Panc1 (cell line): ENCODE measurements at regions not wholly inside any gene's neighbourhood (a gene's known extent, or its start where the extent isn't known, plus 50 kb on each side); places are given as distances from the start of the nearest gene placed in this dataset.

Source experiments
- ATAC-seq: fragments of 200-7000 bp; cut with Tn5 transposase; 2 replicates; pipeline ENCODE4 v1.9.1; 2020; ENCODE audit warnings: mild to moderate bottlenecking, moderate library complexity
- BruUV-seq: library from RNA; stranded (reverse); fragments of 400-500 nt; replicated peaks from 2 replicates; lab custom pipeline; 2021; lab: Mats Ljungman, UMichigan
- CTCF ChIA-PET: fragments of 300-600 bp; sonication (Branson Sonifier 250); formaldehyde crosslinking; loops from one replicate; lab custom pipeline; 2022; ENCODE audit warnings: antibody characterized with exemption; lab: Charles Lee
- POLR2A ChIA-PET: fragments of 300-600 bp; sonication (Branson Sonifier 250); formaldehyde crosslinking; loops from one replicate; lab custom pipeline; 2022; ENCODE audit warnings: antibody characterized with exemption; lab: Charles Lee
- DNase-seq: peaks from one replicate; pipeline ENCODE4 v3.0.0-alpha.2; 2010; ENCODE audit warnings: low read depth, low spot score
- H3K27ac ChIP-seq: 2 replicates; pipeline ENCODE4 v1.5.1; 2011; ENCODE audit warnings: mild to moderate bottlenecking, low read length, inconsistent platforms
- H3K27me3 ChIP-seq: fragments of 200-500 bp; sonication (Bioruptor generic); 2 replicates; pipeline ENCODE4 v1.6.0; 2014; ENCODE audit warnings: low read length, inconsistent platforms; ENCODE audit not compliant: control insufficient read depth, insufficient read depth
- H3K36me3 ChIP-seq: fragments of 200-500 bp; sonication (Bioruptor generic); 2 replicates; pipeline ENCODE4 v1.5.1; 2014; ENCODE audit warnings: inconsistent platforms, mild to moderate bottlenecking, low read length, moderate library complexity; ENCODE audit not compliant: control insufficient read depth, insufficient read depth
- H3K4me1 ChIP-seq: 2 replicates; pipeline ENCODE4 v1.5.1; 2011; ENCODE audit warnings: inconsistent platforms, mild to moderate bottlenecking, low read length, moderate library complexity; ENCODE audit not compliant: control insufficient read depth, insufficient read depth
- H3K4me3 ChIP-seq, 2 experiments: 2 replicates each; pipeline ENCODE4 v1.5.1; 2011 to 2012; ENCODE audit warnings: low read depth in 2 of 2, low read length in 2 of 2, mild to moderate bottlenecking in 2 of 2, inconsistent platforms in 1 of 2, moderate library complexity in 1 of 2
- H3K9me3 ChIP-seq: fragments of 200-500 bp; sonication (Bioruptor generic); 2 replicates; pipeline ENCODE4 v1.5.1; 2014; ENCODE audit warnings: low read depth, mild to moderate bottlenecking, inconsistent platforms, low read length, moderate library complexity; ENCODE audit not compliant: control insufficient read depth, insufficient read depth
- POLR2AphosphoS5 ChIP-seq: IDR thresholded peaks from 2 replicates; pipeline ENCODE4 v1.6.1; 2012; ENCODE audit warnings: mild to moderate bottlenecking, low read depth, low read length, moderate library complexity
- SIN3A ChIP-seq: IDR thresholded peaks from 2 replicates; pipeline ENCODE4 v1.6.1; 2012; ENCODE audit warnings: low read depth, mild to moderate bottlenecking, low read length, moderate library complexity, borderline replicate concordance; ENCODE audit not compliant: insufficient read depth
- TCF7L2 ChIP-seq: IDR thresholded peaks from 2 replicates; pipeline ENCODE4 v1.6.1; 2011; ENCODE audit warnings: mild to moderate bottlenecking, low read depth, low read length, inconsistent platforms
- in situ Hi-C: cut with HindIII; loops from 2 replicates; pipeline ENCODE4 v1.10.0; 2016; ENCODE audit warnings: low sequenced_read_pairs, low pct_unique_long_range_greater_than_20kb
- intact Hi-C: fragments of 100-400 bp; cut with micrococcal nuclease; formaldehyde crosslinking; loops from one replicate; pipeline ENCODE4 v1.10.0; 2022; ENCODE audit not compliant: unreplicated experiment
- TF ChIP-seq, protein P1 (sequence below): fragments of 450-650 bp; IDR thresholded peaks from 2 replicates; pipeline ENCODE4 v1.5.1; 2017; ENCODE audit warnings: mild to moderate bottlenecking
- TF ChIP-seq, protein P2 (sequence below), 2 experiments: IDR thresholded peaks; 2 replicates each; pipeline ENCODE4 v1.6.1; 2011 to 2012; ENCODE audit warnings: low read depth in 2 of 2, control low read depth in 1 of 2, low read length in 1 of 2, mild to moderate bottlenecking in 1 of 2, moderate library complexity in 1 of 2; ENCODE audit not compliant: insufficient read depth in 1 of 2

DNA sequence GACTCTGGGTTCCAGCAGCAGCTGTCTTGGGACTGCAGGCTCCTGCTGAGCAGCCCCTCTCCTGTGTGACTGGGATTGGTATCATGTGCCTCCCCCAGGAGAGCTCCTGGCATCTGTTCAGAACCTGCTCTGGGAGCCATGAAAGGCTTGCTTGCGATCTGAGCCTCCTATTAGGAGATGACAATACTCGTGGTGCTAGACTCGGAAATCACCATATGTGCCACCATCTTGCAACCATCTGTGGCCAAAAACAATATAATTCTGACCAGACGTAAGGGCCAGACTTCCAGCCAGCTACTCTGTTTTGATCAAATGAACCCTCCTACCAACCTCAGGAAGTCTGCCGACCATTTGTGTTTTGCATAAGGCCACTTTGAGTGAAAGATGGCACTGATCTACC lies 484.7 kb downstream of the IRS2 start:
- DNase-seq (no peak), ATAC-seq (no peak)
- Histone ChIP-seq H3K27ac (no peak overlapping the region), H3K9me3 (no peaks in the 10 kb centered on the region), H3K4me1 (no peaks in the 10 kb centered on the region), H3K4me3 (no peak overlapping the region), H3K36me3 (no peaks in the 10 kb centered on the region), H3K27me3 (no peaks in the 10 kb centered on the region)
- POLR2A ChIA-PET = no interaction called here
- TF ChIP-seq SIN3A (no peak), POLR2AphosphoS5 (no peak), TCF7L2 (no peak)
- TF ChIP-seq, protein P1, sequence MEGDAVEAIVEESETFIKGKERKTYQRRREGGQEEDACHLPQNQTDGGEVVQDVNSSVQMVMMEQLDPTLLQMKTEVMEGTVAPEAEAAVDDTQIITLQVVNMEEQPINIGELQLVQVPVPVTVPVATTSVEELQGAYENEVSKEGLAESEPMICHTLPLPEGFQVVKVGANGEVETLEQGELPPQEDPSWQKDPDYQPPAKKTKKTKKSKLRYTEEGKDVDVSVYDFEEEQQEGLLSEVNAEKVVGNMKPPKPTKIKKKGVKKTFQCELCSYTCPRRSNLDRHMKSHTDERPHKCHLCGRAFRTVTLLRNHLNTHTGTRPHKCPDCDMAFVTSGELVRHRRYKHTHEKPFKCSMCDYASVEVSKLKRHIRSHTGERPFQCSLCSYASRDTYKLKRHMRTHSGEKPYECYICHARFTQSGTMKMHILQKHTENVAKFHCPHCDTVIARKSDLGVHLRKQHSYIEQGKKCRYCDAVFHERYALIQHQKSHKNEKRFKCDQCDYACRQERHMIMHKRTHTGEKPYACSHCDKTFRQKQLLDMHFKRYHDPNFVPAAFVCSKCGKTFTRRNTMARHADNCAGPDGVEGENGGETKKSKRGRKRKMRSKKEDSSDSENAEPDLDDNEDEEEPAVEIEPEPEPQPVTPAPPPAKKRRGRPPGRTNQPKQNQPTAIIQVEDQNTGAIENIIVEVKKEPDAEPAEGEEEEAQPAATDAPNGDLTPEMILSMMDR = no peak
- TF ChIP-seq, protein P2, sequence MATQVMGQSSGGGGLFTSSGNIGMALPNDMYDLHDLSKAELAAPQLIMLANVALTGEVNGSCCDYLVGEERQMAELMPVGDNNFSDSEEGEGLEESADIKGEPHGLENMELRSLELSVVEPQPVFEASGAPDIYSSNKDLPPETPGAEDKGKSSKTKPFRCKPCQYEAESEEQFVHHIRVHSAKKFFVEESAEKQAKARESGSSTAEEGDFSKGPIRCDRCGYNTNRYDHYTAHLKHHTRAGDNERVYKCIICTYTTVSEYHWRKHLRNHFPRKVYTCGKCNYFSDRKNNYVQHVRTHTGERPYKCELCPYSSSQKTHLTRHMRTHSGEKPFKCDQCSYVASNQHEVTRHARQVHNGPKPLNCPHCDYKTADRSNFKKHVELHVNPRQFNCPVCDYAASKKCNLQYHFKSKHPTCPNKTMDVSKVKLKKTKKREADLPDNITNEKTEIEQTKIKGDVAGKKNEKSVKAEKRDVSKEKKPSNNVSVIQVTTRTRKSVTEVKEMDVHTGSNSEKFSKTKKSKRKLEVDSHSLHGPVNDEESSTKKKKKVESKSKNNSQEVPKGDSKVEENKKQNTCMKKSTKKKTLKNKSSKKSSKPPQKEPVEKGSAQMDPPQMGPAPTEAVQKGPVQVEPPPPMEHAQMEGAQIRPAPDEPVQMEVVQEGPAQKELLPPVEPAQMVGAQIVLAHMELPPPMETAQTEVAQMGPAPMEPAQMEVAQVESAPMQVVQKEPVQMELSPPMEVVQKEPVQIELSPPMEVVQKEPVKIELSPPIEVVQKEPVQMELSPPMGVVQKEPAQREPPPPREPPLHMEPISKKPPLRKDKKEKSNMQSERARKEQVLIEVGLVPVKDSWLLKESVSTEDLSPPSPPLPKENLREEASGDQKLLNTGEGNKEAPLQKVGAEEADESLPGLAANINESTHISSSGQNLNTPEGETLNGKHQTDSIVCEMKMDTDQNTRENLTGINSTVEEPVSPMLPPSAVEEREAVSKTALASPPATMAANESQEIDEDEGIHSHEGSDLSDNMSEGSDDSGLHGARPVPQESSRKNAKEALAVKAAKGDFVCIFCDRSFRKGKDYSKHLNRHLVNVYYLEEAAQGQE (IDR thresholded peaks at IDR 0.05; ENCODE audit: insufficient read depth in 1 of 2, low read depth in 2 of 2, low read length in 1 of 2) = no peak
- BruUV-seq = no TSS peak
- in situ Hi-C loops (no loop called here), intact Hi-C loops (no loop called here)
- CTCF ChIA-PET = no interaction called here

DNA sequence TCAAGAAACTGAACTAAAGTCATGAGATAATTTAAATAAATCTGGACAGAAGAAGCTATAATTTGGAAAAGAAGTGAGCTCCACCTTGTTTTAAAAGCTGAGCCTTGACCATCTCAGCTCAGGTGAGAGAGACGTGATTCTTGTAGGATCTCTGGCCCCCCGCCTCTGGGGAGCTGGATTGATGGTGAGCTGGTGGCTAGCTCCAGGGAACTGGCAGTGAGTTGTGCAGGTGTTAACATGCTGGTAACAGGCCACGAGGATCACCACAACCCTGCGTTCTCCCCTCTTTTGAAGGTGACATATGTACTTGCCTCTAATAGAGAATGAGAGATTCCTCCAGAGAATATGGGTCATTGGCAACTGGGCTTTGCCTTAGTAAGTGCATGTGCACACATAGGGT lies 485.1 kb downstream of the IRS2 start:
- H3K9me3 ChIP-seq = no peaks in the 10 kb centered on the region
- BruUV-seq = no TSS peak
- intact Hi-C loops (no loop called here), in situ Hi-C loops (no loop called here)
- H3K27ac ChIP-seq = no peak overlapping the region
- ATAC-seq = no peak
- DNase-seq = no peak
- no peaks in the 10 kb centered on the region for H3K27me3 ChIP-seq
- ChIA-PET CTCF (no interaction called here), POLR2A (no interaction called here)
- TF ChIP-seq, protein P1 = no peak
- TF ChIP-seq SIN3A (no peak), POLR2AphosphoS5 (no peak), TCF7L2 (no peak)
- TF ChIP-seq, protein P2 (IDR thresholded peaks at IDR 0.05; ENCODE audit: insufficient read depth in 1 of 2, low read depth in 2 of 2, low read length in 1 of 2) = no peak
- H3K4me3 ChIP-seq = no peak overlapping the region
- H3K36me3 ChIP-seq = no peaks in the 10 kb centered on the region
- no peaks in the 10 kb centered on the region for H3K4me1 ChIP-seq
